Mesenchymal stem cell (in vitro differentiated cells and primary cell): ENCODE measurements at regions not wholly inside any gene's neighbourhood (a gene's known extent, or its start where the extent isn't known, plus 50 kb on each side); places are given as distances from the start of the nearest gene placed in this dataset.

ENCODE experiments used
- DNase-seq: peaks from one replicate; pipeline ENCODE4 v3.0.0-alpha.2; 2013
- H2AFZ ChIP-seq: one replicate; pipeline ENCODE4 v1.6.1; 2013; ENCODE audit warnings: low read depth, mild to moderate bottlenecking, control low read depth, inconsistent platforms, low read length, moderate library complexity
- H2AK5ac ChIP-seq: 2 replicates; pipeline ENCODE4 v1.6.1; 2013; ENCODE audit warnings: low read length, moderate library complexity, mild to moderate bottlenecking, inconsistent platforms; ENCODE audit not compliant: severe bottlenecking
- H2BK120ac ChIP-seq: one replicate; pipeline ENCODE4 v1.6.1; 2013; ENCODE audit warnings: low read depth, mild to moderate bottlenecking, inconsistent platforms, low read length, moderate library complexity
- H2BK12ac ChIP-seq, 2 experiments: one replicate each; pipeline ENCODE4 v1.6.1; 2013; ENCODE audit warnings: inconsistent platforms in 2 of 2, low read length in 2 of 2, mild to moderate bottlenecking in 2 of 2, moderate library complexity in 2 of 2, control low read depth in 1 of 2
- H2BK15ac ChIP-seq: one replicate; pipeline ENCODE4 v1.6.1; 2013; ENCODE audit warnings: mild to moderate bottlenecking, low read depth, inconsistent platforms; ENCODE audit not compliant: poor library complexity, severe bottlenecking
- H2BK5ac ChIP-seq: 2 replicates; pipeline ENCODE4 v1.6.1; 2013; ENCODE audit warnings: low read depth, mild to moderate bottlenecking, low read length, control low read depth, inconsistent platforms; ENCODE audit not compliant: poor library complexity, severe bottlenecking
- H3K14ac ChIP-seq, 2 experiments: one replicate each; pipeline ENCODE4 v1.6.1; 2013; ENCODE audit warnings: inconsistent platforms in 2 of 2, low read length in 2 of 2, control low read depth in 1 of 2, mild to moderate bottlenecking in 1 of 2, moderate library complexity in 1 of 2
- H3K18ac ChIP-seq, 2 experiments: one replicate each; pipeline ENCODE4 v1.6.1; 2013; ENCODE audit warnings: inconsistent platforms in 2 of 2, low read length in 2 of 2, control low read depth in 1 of 2, low read depth in 1 of 2, mild to moderate bottlenecking in 1 of 2
- H3K23ac ChIP-seq, 2 experiments: one replicate each; pipeline ENCODE4 v1.6.1; 2013; ENCODE audit warnings: inconsistent platforms in 2 of 2, low read length in 2 of 2, mild to moderate bottlenecking in 2 of 2, moderate library complexity in 2 of 2, control low read depth in 1 of 2
- H3K27ac ChIP-seq: 2 replicates; pipeline ENCODE4 v1.5.1; 2013; ENCODE audit warnings: mild to moderate bottlenecking, moderate library complexity, low read length, control low read depth, inconsistent platforms; ENCODE audit not compliant: poor library complexity, severe bottlenecking
- H3K27me3 ChIP-seq, 2 experiments: 2 replicates each; pipeline versions ENCODE4 v1.6.1 to v1.7.0; 2013; ENCODE audit warnings: low read length in 2 of 2, mild to moderate bottlenecking in 2 of 2, moderate library complexity in 2 of 2, control low read depth in 1 of 2, inconsistent platforms in 1 of 2; ENCODE audit not compliant: control insufficient read depth in 1 of 2, insufficient read depth in 1 of 2
- H3K36me3 ChIP-seq, 2 experiments: 2 replicates each; pipeline versions ENCODE4 v1.6.1 to v1.7.0; 2013; ENCODE audit warnings: low read length in 2 of 2, control low read depth in 1 of 2, inconsistent platforms in 1 of 2, low read depth in 1 of 2, mild to moderate bottlenecking in 1 of 2; ENCODE audit not compliant: insufficient read depth in 2 of 2, control insufficient read depth in 1 of 2
- H3K4ac ChIP-seq, 2 experiments: one replicate each; pipeline ENCODE4 v1.6.1; 2013; ENCODE audit warnings: inconsistent platforms in 2 of 2, low read length in 2 of 2, mild to moderate bottlenecking in 2 of 2, moderate library complexity in 2 of 2, control low read depth in 1 of 2, low read depth in 1 of 2
- H3K4me1 ChIP-seq: 2 replicates; pipeline ENCODE4 v1.6.1; 2013; ENCODE audit warnings: low read depth, low read length, control low read depth; ENCODE audit not compliant: control insufficient read depth, insufficient read depth
- H3K4me2 ChIP-seq: 2 replicates; pipeline ENCODE4 v1.6.1; 2013; ENCODE audit warnings: low read length, mild to moderate bottlenecking, inconsistent platforms; ENCODE audit not compliant: poor library complexity, severe bottlenecking
- H3K4me3 ChIP-seq, 2 experiments: 2 replicates each; pipeline versions ENCODE4 v1.5.1 to v1.7.0; 2013; ENCODE audit warnings: low read length in 2 of 2, mild to moderate bottlenecking in 2 of 2, control low read depth in 1 of 2, low read depth in 1 of 2; ENCODE audit not compliant: insufficient read depth in 1 of 2
- H3K79me1 ChIP-seq: replicated peaks from 2 replicates; pipeline ENCODE4 v1.6.1; 2013; ENCODE audit warnings: mild to moderate bottlenecking, control low read depth, low read length, inconsistent platforms; ENCODE audit not compliant: poor library complexity, severe bottlenecking
- H3K9ac ChIP-seq: 2 replicates; pipeline ENCODE4 v1.7.0; 2013; ENCODE audit warnings: mild to moderate bottlenecking, low read length, moderate library complexity
- H3K9me3 ChIP-seq: 2 replicates; pipeline ENCODE4 v1.7.0; 2013; ENCODE audit warnings: mild to moderate bottlenecking, low read length; ENCODE audit not compliant: control insufficient read depth
- H4K8ac ChIP-seq: one replicate; pipeline ENCODE4 v1.6.1; 2013; ENCODE audit warnings: inconsistent platforms, mild to moderate bottlenecking, low read length, moderate library complexity
- H4K91ac ChIP-seq: one replicate; pipeline ENCODE4 v1.6.1; 2013; ENCODE audit warnings: mild to moderate bottlenecking, low read length, inconsistent platforms
- WGBS: methylation state at CpG from one replicate; pipeline ENCODE4 v1.1.7; 2013; ENCODE audit warnings: mixed read lengths; 5-methylcytosine and 5-hydroxymethylcytosine counted together

DNA sequence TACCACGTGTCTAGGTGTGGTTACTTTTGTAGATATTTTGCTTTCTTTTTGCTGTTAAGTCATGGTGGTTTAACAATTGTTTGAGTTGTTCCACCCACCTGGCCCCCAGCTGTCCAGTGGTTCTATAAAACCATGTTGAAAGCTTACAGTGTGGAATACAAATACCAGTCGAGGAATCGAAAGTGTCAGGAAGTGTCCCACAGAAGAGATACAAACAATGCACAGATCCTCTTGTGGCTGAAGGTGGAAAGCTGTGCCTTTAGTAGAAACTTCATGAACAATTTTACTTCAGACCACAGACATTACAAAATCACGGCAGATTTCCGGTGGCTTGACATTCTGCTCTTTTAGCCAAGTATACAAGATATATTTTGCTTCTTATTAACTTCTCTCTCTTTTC, 782.4 kb upstream of the SOX9 start:
- Histone ChIP-seq H3K4me2 (no peak overlapping the region), H2BK15ac (no peak overlapping the region), H3K79me1 (no peaks in the 10 kb centered on the region), H4K8ac (no peak overlapping the region), H4K91ac (no peak overlapping the region), H3K9me3 (no peaks in the 10 kb centered on the region), H3K27me3 (no peaks in the 10 kb centered on the region), H3K4me1 (no peaks in the 10 kb centered on the region), H3K36me3 (no peaks in the 10 kb centered on the region), H3K23ac (no peak overlapping the region), H3K9ac (peak overlapping the region; percentile 51), H3K4me3 (peak overlapping the region in 1 of 2 experiments; percentile 43), H2AFZ (no peak overlapping the region), H2BK5ac (no peak overlapping the region), H3K18ac (no peak overlapping the region), H3K4ac (no peak overlapping the region), H2BK12ac (no peak overlapping the region), H2AK5ac (no peak overlapping the region), H3K14ac (no peak overlapping the region), H3K27ac (no peak overlapping the region), H2BK120ac (no peak overlapping the region)
- 70% methylated on average over 5 of the region's 5 CpGs for WGBS
- peak; percentile 48 for DNase-seq

- H2BK15ac ChIP-seq = no peak overlapping the region
- H2BK12ac ChIP-seq = peak overlapping the region in 1 of 2 experiments; percentile 25
- no peak overlapping the region for H3K4me3 ChIP-seq
- no peaks in the 10 kb centered on the region for H3K36me3 ChIP-seq
- H3K18ac ChIP-seq = peak overlapping the region in 1 of 2 experiments; percentile 21
- H3K79me1 ChIP-seq = no peaks in the 10 kb centered on the region
- H2BK120ac ChIP-seq = no peak overlapping the region
- H3K4me2 ChIP-seq = no peak overlapping the region
- H3K9ac ChIP-seq = no peak overlapping the region
- no CpG with 5 or more reads among the region's 1 CpG for WGBS
- no peak overlapping the region for H2AFZ ChIP-seq
- no peak overlapping the region for H2BK5ac ChIP-seq
- no peaks in the 10 kb centered on the region for H3K4me1 ChIP-seq
- no peaks in the 10 kb centered on the region for H3K9me3 ChIP-seq
- DNase-seq = no peak
- H3K14ac ChIP-seq = no peak overlapping the region
- H3K27me3 ChIP-seq = no peaks in the 10 kb centered on the region
- H2AK5ac ChIP-seq = no peak overlapping the region
- no peak overlapping the region for H4K8ac ChIP-seq
- H3K27ac ChIP-seq = no peak overlapping the region
- H3K4ac ChIP-seq = no peak overlapping the region
- no peak overlapping the region for H3K23ac ChIP-seq
- H4K91ac ChIP-seq = no peak overlapping the region
Measured at GRCh38 chr17:71339206-71339605, 781.6 kb upstream of the SOX9 start.

- Histone ChIP-seq H2BK120ac (no peak overlapping the region), H2AFZ (no peak overlapping the region), H3K23ac (no peak overlapping the region), H4K91ac (no peak overlapping the region), H3K36me3 (no peaks in the 10 kb centered on the region), H3K27me3 (no peaks in the 10 kb centered on the region), H2BK15ac (no peak overlapping the region), H3K9me3 (no peaks in the 10 kb centered on the region), H3K4me1 (no peaks in the 10 kb centered on the region), H2BK5ac (no peak overlapping the region), H3K14ac (no peak overlapping the region), H3K18ac (no peak overlapping the region), H3K79me1 (no peaks in the 10 kb centered on the region), H2BK12ac (no peak overlapping the region), H3K27ac (no peak overlapping the region), H3K9ac (no peak overlapping the region), H4K8ac (no peak overlapping the region), H3K4me3 (no peak overlapping the region), H2AK5ac (no peak overlapping the region), H3K4ac (no peak overlapping the region), H3K4me2 (no peak overlapping the region)
- DNase-seq = no peak
- WGBS = 87% methylated on average over 1 of the region's 1 CpG
Measured at GRCh38 chr17:71342737-71343136, 778.1 kb upstream of the SOX9 start.

GRCh38 chr17:71349908-71350600, 770.8 kb upstream of the SOX9 start:
- H2AFZ ChIP-seq = no peak overlapping the region
- H4K8ac ChIP-seq = no peak overlapping the region
- H3K18ac ChIP-seq = no peak overlapping the region
- no peak overlapping the region for H3K14ac ChIP-seq
- no peak overlapping the region for H3K4me2 ChIP-seq
- H3K79me1 ChIP-seq = no peaks in the 10 kb centered on the region
- no peaks in the 10 kb centered on the region for H3K27me3 ChIP-seq
- WGBS = 49% methylated on average over 4 of the region's 6 CpGs
- no peak overlapping the region for H2BK5ac ChIP-seq
- H3K27ac ChIP-seq = no peak overlapping the region
- H3K36me3 ChIP-seq = no peaks in the 10 kb centered on the region
- peak overlapping the region in 1 of 2 experiments; percentile 71 for H2BK12ac ChIP-seq
- H2BK15ac ChIP-seq = no peak overlapping the region
- H2AK5ac ChIP-seq = no peak overlapping the region
- H3K4ac ChIP-seq = no peak overlapping the region
- H3K23ac ChIP-seq = no peak overlapping the region
- H4K91ac ChIP-seq = no peak overlapping the region
- no peaks in the 10 kb centered on the region for H3K4me1 ChIP-seq
- no peak overlapping the region for H3K9ac ChIP-seq
- peak; percentile 55 for DNase-seq
- no peak overlapping the region for H2BK120ac ChIP-seq
- H3K9me3 ChIP-seq = no peaks in the 10 kb centered on the region
- H3K4me3 ChIP-seq = no peak overlapping the region
